ENCODE measurements at regions not wholly inside any gene's neighbourhood (a gene's known extent, or its start where the extent isn't known, plus 50 kb on each side); places are given as distances from the start of the nearest gene placed in this dataset.

DNA sequence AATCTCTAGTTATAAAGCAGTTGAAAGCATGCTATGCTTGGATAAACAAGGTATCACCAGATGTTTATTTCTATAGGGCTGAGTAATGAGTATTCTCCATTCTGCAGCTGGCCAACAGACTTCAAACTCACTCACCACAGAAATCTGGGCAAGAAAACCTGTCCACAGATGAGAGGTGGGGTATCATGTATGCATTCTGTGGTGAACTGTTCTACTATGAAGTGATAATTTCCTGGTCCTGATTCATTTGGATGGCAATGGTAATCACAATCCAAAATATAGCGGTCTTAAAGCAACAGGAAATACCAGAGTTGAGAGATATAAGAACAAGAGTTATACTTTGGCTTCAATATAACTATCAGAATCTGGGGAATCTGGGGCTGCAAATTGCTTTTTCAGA is 65.9 kb upstream of the EFNA5 start:
- TF ChIP-seq EZH2 (IDR thresholded peaks at IDR 0.05) (no peak), POLR2AphosphoS5 (IDR thresholded peaks at IDR 0.05; ENCODE audit: borderline replicate concordance, low read depth, low read length) (no peak), FOXP2 (optimal IDR thresholded peaks at IDR 0.05; ENCODE audit: control extremely low read depth, extremely low read length, insufficient read depth) (no peak)
